ENCODE measurements at regions not wholly inside any gene's neighbourhood (a gene's known extent, or its start where the extent isn't known, plus 50 kb on each side); places are given as distances from the start of the nearest gene placed in this dataset.

DNA sequence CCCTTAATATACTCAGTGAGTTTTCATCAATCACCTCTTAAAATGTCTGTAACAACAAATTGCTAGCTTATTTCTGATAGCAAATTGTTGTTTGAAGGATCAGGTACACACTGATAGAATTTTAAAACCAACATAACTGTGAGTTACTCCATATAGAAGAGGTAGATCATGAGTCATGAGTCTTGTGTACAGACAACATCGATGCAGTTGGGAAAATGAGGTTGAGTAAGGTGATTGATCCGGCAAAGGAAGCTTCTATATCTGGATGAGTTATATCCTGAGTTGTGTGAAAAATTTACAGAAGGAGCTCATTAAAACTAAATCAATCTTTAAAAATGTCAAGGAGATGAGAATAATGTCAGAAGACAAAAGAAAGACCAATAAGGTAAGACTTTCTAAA is 604.6 kb upstream of the RGMB start:
- Histone ChIP-seq H3K9me3 (no peaks in the 10 kb centered on the region), H3K4me3 (no peak overlapping the region), H3K36me3 (no peaks in the 10 kb centered on the region), H3K27ac (no peak overlapping the region), H3K27me3 (no peaks in the 10 kb centered on the region), H3K4me1 (no peaks in the 10 kb centered on the region)
- TF ChIP-seq, protein P1, sequence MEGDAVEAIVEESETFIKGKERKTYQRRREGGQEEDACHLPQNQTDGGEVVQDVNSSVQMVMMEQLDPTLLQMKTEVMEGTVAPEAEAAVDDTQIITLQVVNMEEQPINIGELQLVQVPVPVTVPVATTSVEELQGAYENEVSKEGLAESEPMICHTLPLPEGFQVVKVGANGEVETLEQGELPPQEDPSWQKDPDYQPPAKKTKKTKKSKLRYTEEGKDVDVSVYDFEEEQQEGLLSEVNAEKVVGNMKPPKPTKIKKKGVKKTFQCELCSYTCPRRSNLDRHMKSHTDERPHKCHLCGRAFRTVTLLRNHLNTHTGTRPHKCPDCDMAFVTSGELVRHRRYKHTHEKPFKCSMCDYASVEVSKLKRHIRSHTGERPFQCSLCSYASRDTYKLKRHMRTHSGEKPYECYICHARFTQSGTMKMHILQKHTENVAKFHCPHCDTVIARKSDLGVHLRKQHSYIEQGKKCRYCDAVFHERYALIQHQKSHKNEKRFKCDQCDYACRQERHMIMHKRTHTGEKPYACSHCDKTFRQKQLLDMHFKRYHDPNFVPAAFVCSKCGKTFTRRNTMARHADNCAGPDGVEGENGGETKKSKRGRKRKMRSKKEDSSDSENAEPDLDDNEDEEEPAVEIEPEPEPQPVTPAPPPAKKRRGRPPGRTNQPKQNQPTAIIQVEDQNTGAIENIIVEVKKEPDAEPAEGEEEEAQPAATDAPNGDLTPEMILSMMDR (IDR thresholded peaks at IDR 0.05): no peak
- intact Hi-C loops (cut with DNase I): no loop called here
- no peak for DNase-seq (ENCODE audit: extremely low spot score in 2 of 2)

DNA sequence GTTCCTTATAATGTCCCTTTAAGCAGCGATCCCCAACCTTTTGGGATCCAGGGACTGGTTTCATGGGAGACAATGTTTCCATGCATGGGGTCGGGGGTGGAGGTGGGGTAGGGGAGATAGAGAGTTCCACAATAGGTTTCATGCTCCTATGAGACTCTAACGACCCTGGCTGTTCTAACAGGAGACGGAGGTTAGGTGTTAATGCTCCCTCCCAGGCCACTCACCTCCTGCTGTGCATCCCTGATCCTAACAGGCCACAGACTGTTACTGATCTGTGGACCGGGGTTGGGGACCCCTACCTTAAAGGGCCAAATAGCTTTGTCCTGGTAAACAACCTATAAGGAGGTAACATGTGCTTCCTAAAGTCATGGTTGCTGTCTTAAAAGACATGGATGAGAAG is 602.5 kb upstream of the RGMB start:
- no peak overlapping the region for H3K4me3 ChIP-seq
- no peaks in the 10 kb centered on the region for H3K27me3 ChIP-seq
- no peak for TF ChIP-seq POLR2A (IDR thresholded peaks at IDR 0.05)
- TF ChIP-seq, protein P1 (IDR thresholded peaks at IDR 0.05): no peak
- no peak for TF ChIP-seq POLR2AphosphoS5 (IDR thresholded peaks at IDR 0.05; ENCODE audit: insufficient read depth in 1 of 2, low read depth in 1 of 2)
- no peaks in the 10 kb centered on the region for H3K9me3 ChIP-seq
- intact Hi-C loops (cut with DNase I): no loop called here
- H3K36me3 ChIP-seq: no peaks in the 10 kb centered on the region
- no peak for DNase-seq (ENCODE audit: extremely low spot score in 2 of 2)
- no peak overlapping the region for H3K27ac ChIP-seq
- no peaks in the 10 kb centered on the region for H3K4me1 ChIP-seq

DNA sequence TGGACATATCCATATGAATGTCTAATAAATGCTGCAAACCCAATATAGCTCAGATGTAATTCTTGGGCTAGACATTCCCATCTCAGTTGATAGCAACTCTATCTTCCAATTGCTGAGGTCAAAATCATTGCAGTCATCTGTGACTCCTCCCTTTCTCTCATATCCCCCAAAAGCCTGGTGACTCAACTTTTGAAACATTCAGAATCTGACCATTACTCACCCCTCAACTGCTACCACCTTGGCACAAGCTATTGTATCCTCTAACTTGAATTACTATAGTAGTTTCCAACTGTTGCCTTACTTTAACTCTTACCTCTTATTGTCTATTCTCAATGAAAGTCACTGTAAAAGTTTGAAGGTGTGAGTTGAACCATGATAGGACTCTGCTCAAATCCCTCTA is 600.1 kb upstream of the RGMB start:
- intact Hi-C loops (cut with DNase I): no loop called here
- Histone ChIP-seq H3K27ac (no peak overlapping the region), H3K9me3 (no peaks in the 10 kb centered on the region), H3K36me3 (no peaks in the 10 kb centered on the region), H3K27me3 (no peaks in the 10 kb centered on the region), H3K4me3 (no peak overlapping the region), H3K4me1 (no peaks in the 10 kb centered on the region)
- DNase-seq (ENCODE audit: extremely low spot score in 2 of 2): no peak
- TF ChIP-seq, protein P1 (IDR thresholded peaks at IDR 0.05): no peak
- TF ChIP-seq POLR2A (IDR thresholded peaks at IDR 0.05) (no peak), POLR2AphosphoS5 (IDR thresholded peaks at IDR 0.05; ENCODE audit: insufficient read depth in 1 of 2, low read depth in 1 of 2) (no peak)

DNA sequence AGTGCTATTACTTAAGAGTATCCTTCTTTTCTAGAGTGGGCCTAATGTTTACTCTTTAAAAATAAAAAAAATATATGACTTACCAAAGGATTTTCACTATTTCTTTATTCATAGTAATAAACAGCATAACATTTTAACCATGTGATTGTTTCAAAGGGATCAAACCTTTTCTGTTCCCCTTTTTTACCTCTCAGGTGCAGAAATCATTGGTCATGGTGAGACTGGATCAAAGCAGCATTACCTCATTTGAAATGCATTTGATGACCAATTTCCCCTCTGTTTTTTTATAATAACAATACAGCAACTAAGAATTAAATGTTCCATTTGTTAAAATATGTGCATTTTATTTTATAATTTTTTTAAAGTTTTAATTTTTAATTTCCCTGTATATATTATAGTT is 598.0 kb upstream of the RGMB start:
- intact Hi-C loops (cut with DNase I): no loop called here
- Histone ChIP-seq H3K9me3 (no peaks in the 10 kb centered on the region), H3K4me1 (no peaks in the 10 kb centered on the region), H3K36me3 (no peaks in the 10 kb centered on the region), H3K27me3 (no peaks in the 10 kb centered on the region), H3K4me3 (no peak overlapping the region), H3K27ac (no peak overlapping the region)
- no peak for DNase-seq (ENCODE audit: extremely low spot score in 2 of 2)
- no peak for TF ChIP-seq POLR2AphosphoS5 (IDR thresholded peaks at IDR 0.05; ENCODE audit: insufficient read depth in 1 of 2, low read depth in 1 of 2)
- TF ChIP-seq POLR2A (IDR thresholded peaks at IDR 0.05): no peak
- TF ChIP-seq, protein P1 (IDR thresholded peaks at IDR 0.05): no peak

DNA sequence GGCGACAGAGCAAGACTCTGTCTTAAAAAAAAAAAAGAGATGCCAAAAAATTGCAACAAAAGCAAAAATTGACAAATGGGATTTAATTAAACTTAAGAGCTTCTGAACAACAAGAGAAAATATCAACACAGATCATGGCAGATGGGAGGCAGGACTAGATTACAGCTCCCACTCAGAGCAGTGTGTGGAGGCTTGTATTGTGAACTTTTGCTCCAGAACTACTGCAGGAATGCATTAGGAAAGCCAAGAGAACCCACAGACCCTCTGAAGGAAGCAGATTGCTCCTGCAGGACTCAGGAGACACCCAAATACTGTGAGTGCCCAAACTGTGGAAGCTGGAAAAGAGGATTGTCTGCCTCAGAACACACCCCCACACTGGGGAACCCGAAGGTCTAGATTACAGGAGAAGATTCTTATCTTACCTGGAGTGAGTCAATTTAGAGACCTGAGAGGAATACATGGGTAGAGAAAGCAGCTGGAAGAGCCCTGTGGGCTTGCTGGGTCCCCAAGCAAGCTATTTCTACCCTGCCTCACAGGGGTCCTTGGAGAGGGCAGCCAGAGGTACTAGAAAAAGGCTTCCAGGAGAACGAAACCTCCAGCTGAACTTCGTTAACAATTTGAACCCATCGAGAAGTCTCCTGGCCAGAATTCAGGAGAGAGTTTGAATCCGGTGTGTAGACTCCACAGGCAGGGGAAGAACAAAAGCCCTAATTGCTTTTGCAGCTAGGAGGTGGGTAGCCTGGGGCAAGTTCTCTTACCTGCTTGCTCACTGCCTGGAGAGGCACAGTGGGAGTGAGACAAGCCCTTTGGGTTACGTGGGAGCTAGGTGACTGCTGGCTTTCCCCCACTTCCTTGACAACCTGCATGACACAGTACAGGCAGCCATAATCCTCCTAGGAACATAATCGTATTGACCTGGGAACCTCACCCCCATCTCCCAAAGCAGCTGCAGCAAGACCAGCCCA is 593.4 kb upstream of the RGMB start:
- no peak for DNase-seq (ENCODE audit: extremely low spot score in 2 of 2)
- Histone ChIP-seq H3K27me3 (no peaks in the 10 kb centered on the region), H3K4me3 (no peak overlapping the region), H3K4me1 (no peaks in the 10 kb centered on the region), H3K36me3 (no peaks in the 10 kb centered on the region), H3K27ac (no peak overlapping the region), H3K9me3 (no peaks in the 10 kb centered on the region)
- TF ChIP-seq, protein P1 (IDR thresholded peaks at IDR 0.05): no peak
- TF ChIP-seq POLR2A (IDR thresholded peaks at IDR 0.05) (no peak), POLR2AphosphoS5 (IDR thresholded peaks at IDR 0.05; ENCODE audit: insufficient read depth in 1 of 2, low read depth in 1 of 2) (no peak)
- intact Hi-C loops (cut with DNase I): no loop called here
